ENCODE measurements at regions not wholly inside any gene's neighbourhood (a gene's known extent, or its start where the extent isn't known, plus 50 kb on each side); places are given as distances from the start of the nearest gene placed in this dataset.

- TF ChIP-seq ATF3 (IDR thresholded peaks at IDR 0.05) (no peak), CBX3 (IDR thresholded peaks at IDR 0.05; ENCODE audit: low read depth) (no peak), SRF (IDR thresholded peaks at IDR 0.05; ENCODE audit: low read depth) (no peak), CTCF (IDR thresholded peaks at IDR 0.05 in 2 of 3, conservative IDR thresholded peaks at IDR 0.05 in 1 of 3; ENCODE audit: borderline replicate concordance in 1 of 3, insufficient read depth in 1 of 3, low read depth in 2 of 3, low read length in 2 of 3) (no peak)
These were observed 796.9 kb upstream of the MBL2 start (continued) for GRCh38 chr10:53569455-53569854.

- Histone ChIP-seq H3K9me3 (ENCODE audit: control insufficient read depth in 1 of 2, insufficient read depth in 1 of 2, low read depth in 1 of 2, low read length in 2 of 2) (peaks cover 9 to 13% of the 10 kb centered on the region in 2 experiments; a peak in 2 of 4 replicates), H2AFZ (ENCODE audit: low read depth, low read length, poor library complexity, severe bottlenecking) (no peak overlapping the region), H3K4me2 (ENCODE audit: low read length) (no peak overlapping the region), H3K4me1 (ENCODE audit: control insufficient read depth in 1 of 2, insufficient read depth in 2 of 2, low read length in 2 of 2) (no peaks in the 10 kb centered on the region), H3K9me2 (ENCODE audit: insufficient read depth) (no peaks in the 10 kb centered on the region), H4K20me1 (ENCODE audit: insufficient read depth) (no peaks in the 10 kb centered on the region), H3K27ac (ENCODE audit: low read depth, low read length) (no peak overlapping the region), H3K79me2 (ENCODE audit: insufficient read depth, low read length) (no peaks in the 10 kb centered on the region), H3K9ac (ENCODE audit: low read length) (no peak overlapping the region), H3K36me3 (ENCODE audit: control insufficient read depth in 1 of 2, insufficient read depth in 2 of 2, low read length in 2 of 2) (no peaks in the 10 kb centered on the region), H3K4me3 (replicated peaks in 1 of 2; ENCODE audit: low read depth in 1 of 2, low read length in 2 of 2) (no peak overlapping the region), H3K27me3 (ENCODE audit: insufficient read depth, low read length) (no peaks in the 10 kb centered on the region)
- intact Hi-C loops (cut with micrococcal nuclease) = no loop called here
- BruUV-seq (replicated peaks) = no TSS peak
- ChIA-PET CTCF (no interaction called here), RAD21 (ENCODE audit: low non-redundant PET in 1 of 2, low total read pairs in 2 of 2, uncharacterized antibody in 2 of 2, unreplicated experiment in 2 of 2) (no interaction called here), POLR2A (no interaction called here)
- no peak for ATAC-seq
- no peak for DNase-seq (ENCODE audit: low read depth, low spot score)
- TF ChIP-seq SRF (IDR thresholded peaks at IDR 0.05; ENCODE audit: low read depth) = no peak
- TF ChIP-seq JUND (IDR thresholded peaks at IDR 0.05) = no peak
- no peak for TF ChIP-seq FOSL1 (IDR thresholded peaks at IDR 0.05; ENCODE audit: low read depth)
- no peak for TF ChIP-seq SIN3A (IDR thresholded peaks at IDR 0.05; ENCODE audit: low read depth)
- TF ChIP-seq POLR2A (IDR thresholded peaks at IDR 0.05; ENCODE audit: borderline replicate concordance, extremely low read depth, insufficient read depth, insufficient read length) = no peak
- TF ChIP-seq RAD21 (IDR thresholded peaks at IDR 0.05; ENCODE audit: low read depth) = no peak
- TF ChIP-seq CTCF (IDR thresholded peaks at IDR 0.05 in 2 of 3, conservative IDR thresholded peaks at IDR 0.05 in 1 of 3; ENCODE audit: borderline replicate concordance in 1 of 3, insufficient read depth in 1 of 3, low read depth in 2 of 3, low read length in 2 of 3) = no peak
- TF ChIP-seq TCF7L2 (IDR thresholded peaks at IDR 0.05; ENCODE audit: borderline replicate concordance, extremely low read depth, insufficient read depth, insufficient read length) = no peak
- TF ChIP-seq ZBTB33 (IDR thresholded peaks at IDR 0.05; ENCODE audit: extremely low read depth, insufficient replicate concordance, low read length) = no peak
- TF ChIP-seq ATF3 (IDR thresholded peaks at IDR 0.05) = no peak
- TF ChIP-seq EGR1 (IDR thresholded peaks at IDR 0.05; ENCODE audit: low read depth) = no peak
- no peak for TF ChIP-seq CEBPB (IDR thresholded peaks at IDR 0.05; ENCODE audit: low read depth)
- TF ChIP-seq SP1 (IDR thresholded peaks at IDR 0.05; ENCODE audit: low read depth) = no peak
These were observed 776.1 kb upstream of the MBL2 start for GRCh38 chr10:53548664-53549063.
